CMK (cell line): ENCODE measurements at regions not wholly inside any gene's neighbourhood (a gene's known extent, or its start where the extent isn't known, plus 50 kb on each side); places are given as distances from the start of the nearest gene placed in this dataset.
"Not testable (repeated sequence)": the region's sequence is repeated elsewhere in the genome, so short reads cannot be mapped to it uniquely, and the experiment has no call there.

Experiments
- DNase-seq: peaks from one replicate; pipeline ENCODE4 v3.0.0-alpha.2; 2010; ENCODE audit warnings: low read depth

- no peak for DNase-seq
These were observed 1818.9 kb upstream of the FLRT2 start for GRCh38 chr14:83711046-83711445.

GRCh38 chr14:83712418-83713129, 1817.4 kb upstream of the FLRT2 start:
- DNase-seq, result no peak

DNA sequence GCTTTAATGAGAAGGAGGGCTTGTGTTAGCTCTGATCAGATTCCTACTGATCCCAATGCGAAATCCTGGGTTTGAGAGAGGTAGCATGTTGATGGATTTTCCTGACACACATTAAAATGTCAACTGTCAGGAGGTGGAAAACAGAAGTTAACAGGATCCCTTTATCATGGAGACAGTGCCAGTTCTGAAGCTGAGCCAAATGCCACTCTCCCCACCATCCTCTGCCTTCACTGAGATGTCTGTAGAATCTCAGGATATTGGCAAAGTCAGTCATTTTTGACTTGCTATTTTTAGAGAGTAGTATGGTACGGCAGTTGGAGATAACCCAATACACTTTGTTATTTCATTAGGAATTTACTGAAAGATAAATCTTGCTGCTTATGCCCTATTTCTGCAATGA, 1816.2 kb upstream of the FLRT2 start:
- no peak for DNase-seq

DNA sequence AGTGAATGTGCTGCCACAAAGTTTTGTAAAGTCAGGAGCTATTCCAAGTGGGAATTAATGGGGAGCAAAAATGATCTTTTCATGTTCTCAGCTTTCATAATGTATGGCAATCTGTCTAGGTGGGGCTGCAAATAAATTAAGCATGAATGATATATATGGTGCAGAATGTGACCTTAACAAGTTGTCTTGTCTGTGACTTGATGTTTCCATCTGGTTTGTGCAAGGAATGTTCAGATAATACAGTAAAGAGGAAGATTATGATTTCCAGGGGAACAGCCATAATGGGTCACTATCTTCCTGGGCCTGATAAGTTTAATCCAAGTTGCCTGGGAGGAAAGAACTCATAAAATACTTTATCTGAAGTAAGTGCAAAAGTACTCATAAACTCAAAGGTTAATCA, 1815.8 kb upstream of the FLRT2 start:
- DNase-seq, result no peak

DNA sequence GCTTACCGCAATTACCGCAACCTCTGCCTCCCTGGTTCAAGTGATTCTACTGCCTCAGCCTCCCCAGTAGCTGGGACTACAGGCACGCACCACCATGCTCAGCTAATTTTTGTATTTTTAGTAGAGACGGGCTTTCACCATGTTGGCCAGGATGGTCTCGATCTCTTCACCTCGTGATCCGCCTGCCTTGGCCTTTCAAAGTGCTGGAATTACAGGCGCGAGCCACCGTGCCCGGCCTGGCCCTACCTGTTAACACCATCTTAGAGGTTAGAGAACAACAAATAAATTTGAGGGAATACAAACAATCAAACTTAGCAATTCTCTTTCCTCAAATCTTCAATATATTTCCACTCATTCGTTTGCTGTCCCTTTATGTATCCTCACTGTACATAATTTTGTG, 1810.5 kb upstream of the FLRT2 start:
- DNase-seq, result not testable (repeated sequence)

DNA sequence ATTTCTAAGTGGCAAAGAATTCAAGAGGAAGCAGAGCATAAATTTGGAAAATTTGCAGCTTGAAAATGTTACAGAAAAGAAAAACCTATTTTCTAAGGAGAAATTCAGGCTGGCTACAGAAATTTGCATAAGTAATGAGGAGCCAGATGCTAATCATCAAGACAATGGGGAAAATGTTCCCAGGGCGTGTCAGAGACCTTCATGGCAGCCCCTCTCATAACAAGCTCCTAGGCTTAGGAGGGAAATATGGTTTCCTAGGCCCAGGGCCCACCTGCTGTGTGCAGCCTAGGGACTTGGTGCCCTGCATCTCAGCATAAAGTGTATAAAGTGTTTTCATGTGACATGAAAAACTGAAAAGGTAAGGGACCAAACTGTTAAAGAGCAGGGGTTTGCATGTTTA, 1796.3 kb upstream of the FLRT2 start:
- DNase-seq, result no peak

DNA sequence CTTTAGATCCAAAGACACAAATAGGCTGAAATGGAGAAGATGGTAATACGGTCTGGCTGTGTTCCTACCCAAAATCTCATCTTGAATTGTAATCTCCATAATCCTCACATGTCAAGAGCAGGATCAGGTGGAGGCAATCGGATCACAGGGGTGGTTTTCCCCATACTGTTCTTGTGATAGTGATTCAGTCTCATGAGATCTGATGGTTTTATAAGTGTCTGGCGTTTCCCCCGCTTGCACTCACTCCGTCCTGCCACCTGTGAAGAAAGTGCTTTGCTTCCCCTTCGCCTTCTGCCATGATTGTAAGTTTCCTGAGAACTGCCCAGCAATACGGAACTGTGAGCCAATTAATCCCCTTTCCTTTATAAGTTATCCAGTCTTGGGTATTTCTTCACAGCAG, 1795.5 kb upstream of the FLRT2 start:
- no peak for DNase-seq

DNA sequence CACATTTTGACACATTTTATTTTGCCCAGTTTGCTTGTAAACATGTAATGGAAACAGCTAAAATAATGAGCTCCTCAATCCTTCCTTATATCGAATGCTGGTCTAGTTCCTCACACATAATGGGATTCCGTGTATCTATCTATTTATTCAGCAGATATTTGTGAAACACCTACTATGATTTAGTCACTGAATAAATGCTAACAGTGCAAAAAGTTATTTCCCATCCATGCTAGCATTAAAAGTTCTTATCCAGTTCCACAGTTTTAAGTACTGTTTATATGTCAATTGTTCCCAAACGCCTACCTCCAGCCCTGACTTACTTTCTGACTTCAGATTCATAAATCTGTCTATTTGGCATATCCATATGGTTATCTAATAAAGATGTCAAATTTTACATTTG, 1788.7 kb upstream of the FLRT2 start:
- DNase-seq, result no peak

- no peak for DNase-seq
These were observed 1785.7 kb upstream of the FLRT2 start for GRCh38 chr14:83744224-83744623.

GRCh38 chr14:83744891-83745290, 1785.1 kb upstream of the FLRT2 start:
- DNase-seq, result no peak

DNA sequence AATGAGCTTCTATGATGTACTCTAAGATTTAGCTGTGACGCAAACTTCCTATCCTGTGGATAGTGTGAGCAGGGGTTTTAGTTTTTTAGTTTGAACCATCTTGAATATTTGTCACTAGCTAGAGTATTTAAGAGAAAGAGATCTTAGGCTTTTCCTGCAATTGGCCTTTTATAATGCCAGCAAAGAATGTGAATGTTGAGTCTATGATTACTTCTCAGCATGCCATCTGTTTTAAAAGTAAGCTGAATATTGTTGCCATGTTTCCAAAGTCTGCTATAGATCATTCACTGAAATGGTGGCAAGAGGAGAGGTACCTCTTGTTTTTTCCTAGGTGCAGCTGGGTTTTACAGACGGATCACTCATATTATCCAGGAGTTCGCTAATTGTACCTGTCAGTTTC, 1783.6 kb upstream of the FLRT2 start:
- no peak for DNase-seq

- DNase-seq, result no peak
These were observed 1772.0 kb upstream of the FLRT2 start for GRCh38 chr14:83757916-83758315.

DNA sequence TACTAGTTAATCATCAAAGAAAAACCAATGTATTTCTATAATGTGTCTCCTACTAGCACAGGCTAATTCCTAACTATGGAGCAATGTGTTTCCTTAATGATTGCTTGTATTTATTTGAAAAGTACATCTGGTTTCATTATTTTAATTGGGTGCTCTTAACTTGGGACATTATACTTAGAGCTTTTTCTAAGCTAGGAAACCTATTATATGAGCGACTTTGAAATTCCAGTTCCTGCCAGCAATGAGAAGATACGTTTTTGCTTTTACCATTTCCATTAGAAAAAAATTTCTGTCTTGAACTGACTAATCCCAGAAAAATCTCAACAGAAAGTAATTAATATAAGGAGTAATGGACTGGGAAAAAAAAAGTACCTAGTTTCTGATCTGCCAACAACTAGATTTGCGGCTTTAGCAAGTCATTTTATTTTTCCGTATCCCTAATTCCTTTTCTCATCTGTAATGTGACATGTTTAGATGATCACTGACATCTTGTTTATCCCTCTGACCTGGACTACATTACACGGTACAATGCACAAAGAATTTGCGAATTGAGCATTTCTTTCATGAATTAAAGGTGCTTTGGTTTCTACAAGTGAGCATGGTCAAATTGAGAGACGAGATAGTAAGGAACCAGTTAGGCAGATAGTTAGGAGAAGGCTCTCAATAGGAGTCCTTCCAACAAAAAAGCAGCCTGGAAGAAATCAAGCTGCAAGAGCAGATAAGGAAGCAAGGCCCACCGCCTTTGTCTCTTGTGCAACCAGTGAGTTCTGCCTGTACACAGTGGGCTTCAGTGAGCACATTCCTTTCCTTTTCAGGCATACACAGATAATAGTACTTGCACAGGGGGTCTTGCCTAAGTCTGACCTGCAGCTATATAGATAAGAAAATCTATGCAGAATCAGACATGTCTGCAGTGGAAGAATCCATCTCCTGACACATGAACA, 1765.0 kb upstream of the FLRT2 start:
- no peak for DNase-seq

- DNase-seq, result no peak
These were observed 1752.4 kb upstream of the FLRT2 start for GRCh38 chr14:83777516-83777915.

- DNase-seq, result no peak
These were observed 1750.7 kb upstream of the FLRT2 start for GRCh38 chr14:83779266-83779665.

GRCh38 chr14:83780321-83780720, 1749.6 kb upstream of the FLRT2 start:
- no peak for DNase-seq

- DNase-seq, result no peak
These were observed 1731.5 kb upstream of the FLRT2 start for GRCh38 chr14:83798421-83798820.

GRCh38 chr14:83799233-83799632, 1730.7 kb upstream of the FLRT2 start:
- DNase-seq, result no peak

GRCh38 chr14:83814896-83815295, 1715.0 kb upstream of the FLRT2 start:
- no peak for DNase-seq

DNA sequence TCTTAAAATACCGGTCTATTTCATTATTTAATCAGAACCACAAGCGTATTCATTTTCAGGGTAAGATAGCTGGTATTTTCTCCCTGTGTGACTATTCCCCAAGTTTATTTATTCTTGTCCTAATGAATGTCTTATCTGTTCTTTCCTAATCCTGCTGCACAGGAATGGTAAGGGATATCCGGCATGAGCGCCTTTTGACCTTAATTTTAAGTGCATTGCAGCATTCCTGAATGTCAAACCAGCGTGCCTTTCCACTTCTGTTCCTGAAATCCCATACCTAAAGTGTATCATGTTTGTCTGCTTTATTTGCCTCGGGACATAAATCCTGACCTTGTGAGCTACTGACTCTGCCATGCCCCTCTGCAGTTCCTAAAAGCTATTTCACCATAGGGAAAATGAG, 1713.2 kb upstream of the FLRT2 start:
- no peak for DNase-seq

GRCh38 chr14:83825843-83826242, 1704.1 kb upstream of the FLRT2 start:
- DNase-seq, result no peak

DNA sequence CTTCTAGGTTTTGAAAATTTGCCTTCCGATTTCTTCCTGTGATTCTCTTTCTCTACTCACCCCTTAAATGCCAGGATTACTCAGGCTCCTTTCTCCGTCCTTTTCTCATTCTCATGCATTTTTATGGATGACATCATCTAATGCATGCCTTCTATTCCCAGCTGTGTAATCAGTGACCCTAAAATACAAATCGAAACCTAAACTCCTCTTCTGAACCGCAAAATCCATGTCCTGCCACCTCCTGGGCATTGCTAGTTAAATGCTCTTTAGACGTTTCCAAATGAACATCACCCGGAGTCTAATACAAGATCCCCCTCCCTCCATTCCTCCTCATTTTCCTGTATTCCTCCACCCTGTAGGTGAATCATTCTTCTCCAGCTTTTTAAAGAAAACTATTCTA, 1703.1 kb upstream of the FLRT2 start:
- no peak for DNase-seq

DNA sequence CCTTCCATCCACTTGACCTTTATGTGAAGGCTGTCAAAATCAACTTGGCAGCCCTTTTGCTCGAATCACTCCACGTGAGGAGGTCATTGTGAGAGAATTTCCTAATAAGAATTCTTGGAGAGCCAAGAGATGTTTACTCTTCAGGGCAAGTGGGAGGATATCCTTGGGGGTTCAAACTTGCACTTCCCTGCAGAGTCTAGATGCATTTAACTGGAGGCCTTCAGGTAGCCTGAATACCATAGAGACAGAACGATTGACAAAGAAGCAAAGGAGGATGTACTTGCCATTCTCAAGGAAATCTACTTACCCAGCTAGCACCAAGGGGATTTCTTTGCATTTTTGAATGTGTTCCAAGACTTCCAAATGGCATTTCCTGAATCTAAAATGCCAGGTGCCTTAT, 1702.6 kb upstream of the FLRT2 start:
- no peak for DNase-seq
